ENCODE measurements at regions not wholly inside any gene's neighbourhood (a gene's known extent, or its start where the extent isn't known, plus 50 kb on each side); places are given as distances from the start of the nearest gene placed in this dataset.

- TF ChIP-seq, protein P1, sequence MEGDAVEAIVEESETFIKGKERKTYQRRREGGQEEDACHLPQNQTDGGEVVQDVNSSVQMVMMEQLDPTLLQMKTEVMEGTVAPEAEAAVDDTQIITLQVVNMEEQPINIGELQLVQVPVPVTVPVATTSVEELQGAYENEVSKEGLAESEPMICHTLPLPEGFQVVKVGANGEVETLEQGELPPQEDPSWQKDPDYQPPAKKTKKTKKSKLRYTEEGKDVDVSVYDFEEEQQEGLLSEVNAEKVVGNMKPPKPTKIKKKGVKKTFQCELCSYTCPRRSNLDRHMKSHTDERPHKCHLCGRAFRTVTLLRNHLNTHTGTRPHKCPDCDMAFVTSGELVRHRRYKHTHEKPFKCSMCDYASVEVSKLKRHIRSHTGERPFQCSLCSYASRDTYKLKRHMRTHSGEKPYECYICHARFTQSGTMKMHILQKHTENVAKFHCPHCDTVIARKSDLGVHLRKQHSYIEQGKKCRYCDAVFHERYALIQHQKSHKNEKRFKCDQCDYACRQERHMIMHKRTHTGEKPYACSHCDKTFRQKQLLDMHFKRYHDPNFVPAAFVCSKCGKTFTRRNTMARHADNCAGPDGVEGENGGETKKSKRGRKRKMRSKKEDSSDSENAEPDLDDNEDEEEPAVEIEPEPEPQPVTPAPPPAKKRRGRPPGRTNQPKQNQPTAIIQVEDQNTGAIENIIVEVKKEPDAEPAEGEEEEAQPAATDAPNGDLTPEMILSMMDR (IDR thresholded peaks at IDR 0.05; ENCODE audit: low read depth, low read length, poor library complexity, severe bottlenecking): no peak
- TF ChIP-seq EZH2phosphoT487 (IDR thresholded peaks at IDR 0.05; ENCODE audit: borderline replicate concordance, low read length): no peak
Measured at GRCh38 chr2:8288206-8288605, 393.6 kb upstream of the ID2 start.

All from DOHH2 (cell line).